AG04449 (cell line): ENCODE measurements at regions not wholly inside any gene's neighbourhood (a gene's known extent, or its start where the extent isn't known, plus 50 kb on each side); places are given as distances from the start of the nearest gene placed in this dataset.

Source experiments
- CTCF ChIA-PET: fragments of 350-600 bp; formaldehyde crosslinking; extraction: SDS; loops from one replicate; lab custom pipeline; 2021; ENCODE audit warnings: antibody characterized with exemption; lab: Yijun Ruan, JAX
- POLR2A ChIA-PET: fragments of 400-600, 350-600 bp; formaldehyde crosslinking; extraction: SDS; loops from one replicate; lab custom pipeline; 2020; ENCODE audit warnings: antibody characterized with exemption, inconsistent platforms; lab: Yijun Ruan, JAX
- DNase-seq: peaks from one replicate; pipeline ENCODE4 v3.0.0-alpha.2; 2010; ENCODE audit warnings: low read depth, low spot score
- H3K4me3 ChIP-seq: 2 replicates; pipeline ENCODE4 v1.5.1; 2011; ENCODE audit warnings: low read depth, mild to moderate bottlenecking, control low read depth, low read length
- CTCF ChIP-seq: IDR thresholded peaks from one replicate; pipeline ENCODE4 v1.5.1; 2011; ENCODE audit warnings: mild to moderate bottlenecking, moderate library complexity, low read length, control low read depth, inconsistent platforms; ENCODE audit not compliant: insufficient read depth; ENCODE audit errors: missing control alignments

GRCh38 chr6:164034602-164035140 is 620.2 kb downstream of the QKI start:
- no peak for TF ChIP-seq CTCF
- ChIA-PET CTCF (no interaction called here), POLR2A (no interaction called here)
- H3K4me3 ChIP-seq = no peak overlapping the region
- no peak for DNase-seq

- ChIA-PET POLR2A (no interaction called here), CTCF (no interaction called here)
- DNase-seq = no peak
- no peak for TF ChIP-seq CTCF
- no peak overlapping the region for H3K4me3 ChIP-seq
Measured at GRCh38 chr6:164025180-164025579, 610.7 kb downstream of the QKI start.

- no peak for DNase-seq
- H3K4me3 ChIP-seq = no peak overlapping the region
- ChIA-PET CTCF (no interaction called here), POLR2A (no interaction called here)
- no peak for TF ChIP-seq CTCF
Measured at GRCh38 chr6:164023535-164023934, 609.0 kb downstream of the QKI start.

- ChIA-PET CTCF (no interaction called here), POLR2A (no interaction called here)
- no peak overlapping the region for H3K4me3 ChIP-seq
- DNase-seq = no peak
- TF ChIP-seq CTCF = no peak
Measured at GRCh38 chr6:164022632-164023031, 608.1 kb downstream of the QKI start.

- POLR2A ChIA-PET = no interaction called here
- no peak overlapping the region for H3K4me3 ChIP-seq
- CTCF ChIA-PET = no interaction called here
- TF ChIP-seq CTCF = no peak
- DNase-seq = no peak
Measured at GRCh38 chr6:164021589-164022250, 607.2 kb downstream of the QKI start.

GRCh38 chr6:164020142-164020541 is 605.6 kb downstream of the QKI start:
- POLR2A ChIA-PET = no interaction called here
- no peak overlapping the region for H3K4me3 ChIP-seq
- TF ChIP-seq CTCF = no peak
- DNase-seq = no peak
- CTCF ChIA-PET = no interaction called here
